ENCODE measurements at regions not wholly inside any gene's neighbourhood (a gene's known extent, or its start where the extent isn't known, plus 50 kb on each side); places are given as distances from the start of the nearest gene placed in this dataset.

DNA sequence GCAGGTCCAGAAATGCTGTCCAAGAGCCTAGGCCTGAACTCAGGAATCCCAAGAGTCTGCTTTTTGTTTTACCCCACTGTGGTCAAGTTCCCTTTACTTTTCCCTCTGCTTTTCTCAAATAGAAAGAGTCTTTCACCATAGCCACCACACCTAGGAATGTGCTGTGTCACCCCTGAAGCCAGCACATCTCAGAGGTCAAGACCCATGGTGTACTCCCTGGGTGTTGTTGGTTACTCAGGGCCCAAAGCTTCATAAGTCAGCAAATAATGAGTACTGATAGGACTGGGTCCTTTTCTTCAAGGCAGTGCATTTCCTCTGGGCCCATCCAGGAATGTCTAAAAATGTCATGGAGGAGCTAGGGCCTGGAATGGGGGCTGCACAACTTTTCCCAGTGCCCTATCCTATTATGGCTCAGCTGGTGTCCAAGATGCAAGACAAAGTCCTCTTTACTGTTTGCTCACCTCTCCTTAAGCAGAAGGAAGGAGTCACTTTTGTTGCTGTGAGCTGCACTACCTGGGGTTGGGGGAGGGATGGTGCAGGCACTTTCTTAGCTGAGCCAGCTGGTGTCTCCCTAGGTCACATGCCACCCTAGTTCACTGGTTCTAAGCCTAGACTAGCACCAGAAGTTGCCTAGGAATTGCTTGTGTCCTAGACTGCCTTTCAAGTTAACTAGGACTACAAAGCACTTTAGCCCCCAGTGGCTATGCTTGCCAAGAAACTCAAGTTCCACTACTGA, 62.4 kb upstream of the RXFP1 start:
- TF ChIP-seq, protein P1, sequence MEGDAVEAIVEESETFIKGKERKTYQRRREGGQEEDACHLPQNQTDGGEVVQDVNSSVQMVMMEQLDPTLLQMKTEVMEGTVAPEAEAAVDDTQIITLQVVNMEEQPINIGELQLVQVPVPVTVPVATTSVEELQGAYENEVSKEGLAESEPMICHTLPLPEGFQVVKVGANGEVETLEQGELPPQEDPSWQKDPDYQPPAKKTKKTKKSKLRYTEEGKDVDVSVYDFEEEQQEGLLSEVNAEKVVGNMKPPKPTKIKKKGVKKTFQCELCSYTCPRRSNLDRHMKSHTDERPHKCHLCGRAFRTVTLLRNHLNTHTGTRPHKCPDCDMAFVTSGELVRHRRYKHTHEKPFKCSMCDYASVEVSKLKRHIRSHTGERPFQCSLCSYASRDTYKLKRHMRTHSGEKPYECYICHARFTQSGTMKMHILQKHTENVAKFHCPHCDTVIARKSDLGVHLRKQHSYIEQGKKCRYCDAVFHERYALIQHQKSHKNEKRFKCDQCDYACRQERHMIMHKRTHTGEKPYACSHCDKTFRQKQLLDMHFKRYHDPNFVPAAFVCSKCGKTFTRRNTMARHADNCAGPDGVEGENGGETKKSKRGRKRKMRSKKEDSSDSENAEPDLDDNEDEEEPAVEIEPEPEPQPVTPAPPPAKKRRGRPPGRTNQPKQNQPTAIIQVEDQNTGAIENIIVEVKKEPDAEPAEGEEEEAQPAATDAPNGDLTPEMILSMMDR (IDR thresholded peaks at IDR 0.05; ENCODE audit: borderline replicate concordance, extremely low read depth, low read length, poor library complexity, severe bottlenecking) = no peak
- TF ChIP-seq EZH2 (IDR thresholded peaks at IDR 0.05; ENCODE audit: borderline replicate concordance, low read depth, low read length, severe bottlenecking) = no peak

Data from DND-41 (cell line).